Upper lobe of left lung (tissue), 6 donors: ENCODE measurements at regions not wholly inside any gene's neighbourhood (a gene's known extent, or its start where the extent isn't known, plus 50 kb on each side); places are given as distances from the start of the nearest gene placed in this dataset.

Experiments
- ATAC-seq, 2 donors: fragments of 200-7000 bp; cut with Tn5 transposase; one replicate each; pipeline ENCODE4 v1.9.1; 2022; ENCODE audit warnings: mild to moderate bottlenecking in 2 of 2, moderate library complexity in 2 of 2; ENCODE audit not compliant: low FRiP score in 2 of 2
- DNase-seq, 2 donors: peaks; one replicate each; pipeline ENCODE4 v3.0.0-alpha.2; 2019 to 2020
- H3K27ac ChIP-seq, 4 donors: fragments of 200-600 bp; sonication (generic); one replicate each; pipeline ENCODE4 v1.5.1; 2016 to 2019
- H3K27me3 ChIP-seq, 4 donors: fragments of 200-600 bp; sonication (generic); one replicate each; pipeline ENCODE4 v1.5.1; 2017 to 2019
- H3K36me3 ChIP-seq, 4 donors: fragments of 200-600 bp; sonication (generic); one replicate each; pipeline ENCODE4 v1.5.1; 2016 to 2019
- H3K4me1 ChIP-seq, 4 donors: fragments of 200-600 bp; sonication (generic); one replicate each; pipeline ENCODE4 v1.5.1; 2018 to 2019
- H3K4me3 ChIP-seq, 4 donors: fragments of 200-600 bp; sonication (generic); one replicate each; pipeline ENCODE4 v1.5.1; 2017 to 2019; ENCODE audit warnings: mild to moderate bottlenecking in 2 of 4, moderate library complexity in 1 of 4
- H3K9me3 ChIP-seq, 4 donors: fragments of 200-600 bp; sonication (generic); one replicate each; pipeline ENCODE4 v1.5.1; 2018 to 2019
- EP300 ChIP-seq, 4 donors: sonication (generic); formaldehyde crosslinking; IDR thresholded peaks; one replicate each; pipeline ENCODE4 v1.5.1; 2017; ENCODE audit warnings: antibody characterized with exemption in 4 of 4, control low read depth in 2 of 4
- POLR2A ChIP-seq, 4 donors: fragments of 450-650 bp; IDR thresholded peaks; one replicate each; pipeline ENCODE4 v1.5.1; 2016 to 2017; ENCODE audit warnings: antibody characterized with exemption in 4 of 4, mild to moderate bottlenecking in 2 of 4
- POLR2AphosphoS5 ChIP-seq, 2 donors: sonication (generic); formaldehyde crosslinking; IDR thresholded peaks; one replicate each; pipeline ENCODE4 v1.5.1; 2017; ENCODE audit warnings: antibody characterized with exemption in 2 of 2
- WGBS, 2 donors: methylation state at CpG; one replicate each; pipeline ENCODE4 v1.1.5; 2017 to 2018; 5-methylcytosine and 5-hydroxymethylcytosine counted together
- TF ChIP-seq, protein P1 (sequence below), 6 experiments: fragments of 450-650 bp in 4 of 6; fragments of 200-600 bp in 2 of 6; sonication (generic) in 2 of 6; IDR thresholded peaks; one replicate each; pipeline ENCODE4 v1.5.1; 2016 to 2019; ENCODE audit warnings: antibody characterized with exemption in 6 of 6
- donor health status: DM: no; HTN: no; CAD: no; lungs with moderate emphysema.
- donor health status: DM: no; HTN: yes; CAD: no; lungs with severe emphysema.

DNA sequence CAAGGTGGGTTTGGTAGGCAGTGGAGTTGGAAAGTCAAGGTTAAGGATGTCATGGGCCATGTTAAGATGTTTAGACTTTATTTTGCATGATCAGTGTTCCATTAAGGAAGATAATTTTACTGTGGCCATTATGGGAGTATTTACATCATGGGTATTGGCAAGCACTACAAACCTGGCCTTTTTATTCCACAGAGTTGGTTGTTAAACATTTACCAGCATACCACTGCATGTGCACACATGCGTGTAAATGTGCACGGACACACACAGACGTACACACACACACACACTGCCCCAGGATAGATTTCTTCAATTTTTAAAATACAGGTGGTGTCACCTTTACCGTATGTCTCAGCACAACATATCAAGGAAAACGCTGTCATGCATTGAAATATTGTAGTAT lies 51.4 kb upstream of the ITGA6 start:
- H3K27ac ChIP-seq = no peak overlapping the region
- no peak overlapping the region for H3K4me3 ChIP-seq
- H3K27me3 ChIP-seq = no peaks in the 10 kb centered on the region
- ATAC-seq (no peak), DNase-seq (no peak)
- no peaks in the 10 kb centered on the region for H3K9me3 ChIP-seq
- no peaks in the 10 kb centered on the region for H3K36me3 ChIP-seq
- TF ChIP-seq POLR2AphosphoS5 (IDR thresholded peaks at IDR 0.05) (no peak), EP300 (IDR thresholded peaks at IDR 0.05) (no peak), POLR2A (IDR thresholded peaks at IDR 0.05) (no peak)
- TF ChIP-seq, protein P1, sequence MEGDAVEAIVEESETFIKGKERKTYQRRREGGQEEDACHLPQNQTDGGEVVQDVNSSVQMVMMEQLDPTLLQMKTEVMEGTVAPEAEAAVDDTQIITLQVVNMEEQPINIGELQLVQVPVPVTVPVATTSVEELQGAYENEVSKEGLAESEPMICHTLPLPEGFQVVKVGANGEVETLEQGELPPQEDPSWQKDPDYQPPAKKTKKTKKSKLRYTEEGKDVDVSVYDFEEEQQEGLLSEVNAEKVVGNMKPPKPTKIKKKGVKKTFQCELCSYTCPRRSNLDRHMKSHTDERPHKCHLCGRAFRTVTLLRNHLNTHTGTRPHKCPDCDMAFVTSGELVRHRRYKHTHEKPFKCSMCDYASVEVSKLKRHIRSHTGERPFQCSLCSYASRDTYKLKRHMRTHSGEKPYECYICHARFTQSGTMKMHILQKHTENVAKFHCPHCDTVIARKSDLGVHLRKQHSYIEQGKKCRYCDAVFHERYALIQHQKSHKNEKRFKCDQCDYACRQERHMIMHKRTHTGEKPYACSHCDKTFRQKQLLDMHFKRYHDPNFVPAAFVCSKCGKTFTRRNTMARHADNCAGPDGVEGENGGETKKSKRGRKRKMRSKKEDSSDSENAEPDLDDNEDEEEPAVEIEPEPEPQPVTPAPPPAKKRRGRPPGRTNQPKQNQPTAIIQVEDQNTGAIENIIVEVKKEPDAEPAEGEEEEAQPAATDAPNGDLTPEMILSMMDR (IDR thresholded peaks at IDR 0.05) = no peak
- WGBS, 2 donors = 77 to 86% methylated on average over 5 of the region's 5 CpGs
- H3K4me1 ChIP-seq = peaks cover 4 to 22% (median 10%) of the 10 kb centered on the region in 4 donors

DNA sequence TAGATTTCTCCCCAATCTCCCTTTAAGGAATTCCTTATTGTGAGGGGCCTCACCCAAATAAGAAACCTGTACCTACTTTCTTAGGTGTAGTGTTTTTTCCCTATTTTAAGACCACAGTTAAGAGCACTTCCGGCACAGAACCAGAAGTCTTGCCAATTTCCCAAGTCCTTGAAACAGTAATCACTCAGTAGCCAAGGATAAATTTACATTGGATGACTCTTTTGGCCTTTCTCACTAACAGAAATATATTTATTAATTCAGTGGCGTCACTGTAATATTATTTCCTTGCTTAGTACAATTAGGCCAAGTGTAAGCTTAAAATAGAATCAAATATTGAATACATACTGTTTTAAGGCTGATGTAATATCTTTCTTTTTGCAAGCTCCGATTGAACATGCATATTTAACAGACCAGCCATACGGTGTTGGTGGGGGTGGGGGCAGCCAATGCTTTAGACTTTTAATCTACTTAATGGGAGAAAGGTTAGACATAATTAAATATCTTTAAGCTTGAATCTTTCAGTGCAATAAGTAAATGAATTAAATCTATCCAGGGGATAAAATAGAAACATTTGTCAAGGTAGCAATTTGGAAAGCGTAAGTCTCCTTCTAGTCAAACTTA lies 50.8 kb upstream of the ITGA6 start:
- DNase-seq = no peak
- 45 to 51% methylated on average over 5 of the region's 5 CpGs for WGBS, 2 donors
- Histone ChIP-seq H3K27ac (peak overlapping the region in 1 of 4 donors; percentile 58), H3K4me3 (no peak overlapping the region), H3K9me3 (no peaks in the 10 kb centered on the region), H3K4me1 (peaks cover 6 to 23% (median 10%) of the 10 kb centered on the region in 4 donors), H3K27me3 (no peaks in the 10 kb centered on the region), H3K36me3 (no peaks in the 10 kb centered on the region)
- ATAC-seq = no peak
- TF ChIP-seq, protein P1 (IDR thresholded peaks at IDR 0.05) = no peak
- TF ChIP-seq POLR2AphosphoS5 (IDR thresholded peaks at IDR 0.05) (no peak), EP300 (IDR thresholded peaks at IDR 0.05) (no peak), POLR2A (IDR thresholded peaks at IDR 0.05) (no peak)

DNA sequence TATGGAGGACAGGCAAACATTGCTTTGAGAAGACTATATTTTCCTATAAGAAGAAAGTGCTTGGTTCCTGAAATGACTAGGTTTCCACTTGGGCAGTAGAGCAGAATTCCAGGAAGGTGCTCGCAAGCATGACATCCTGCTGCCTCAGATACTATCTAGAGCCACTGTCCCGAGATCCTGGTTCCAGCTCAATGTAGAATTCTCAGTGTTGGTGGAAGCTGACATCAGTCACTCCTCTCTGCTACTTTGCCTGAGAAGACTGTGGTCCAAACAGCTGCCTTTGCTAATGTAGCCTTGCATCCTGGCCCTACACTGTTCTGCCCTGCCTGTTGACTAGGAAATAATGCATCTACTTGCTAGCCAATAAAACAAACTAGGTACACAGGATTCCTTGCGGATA lies 50.0 kb upstream of the ITGA6 start:
- DNase-seq (no peak), ATAC-seq (no peak)
- H3K4me3 ChIP-seq = no peak overlapping the region
- H3K9me3 ChIP-seq = no peaks in the 10 kb centered on the region
- H3K36me3 ChIP-seq = no peaks in the 10 kb centered on the region
- no peaks in the 10 kb centered on the region for H3K27me3 ChIP-seq
- 92 to 100% methylated on average over 1 to 3 of the region's 3 CpGs for WGBS, 2 donors
- peaks cover 6 to 23% (median 10%) of the 10 kb centered on the region in 4 donors for H3K4me1 ChIP-seq
- H3K27ac ChIP-seq = peak overlapping the region in 2 of 4 donors; percentile 32 to 58
- TF ChIP-seq POLR2A (IDR thresholded peaks at IDR 0.05) = no peak
- TF ChIP-seq EP300 (IDR thresholded peaks at IDR 0.05) = no peak
- TF ChIP-seq, protein P1 (IDR thresholded peaks at IDR 0.05) = no peak
- TF ChIP-seq POLR2AphosphoS5 (IDR thresholded peaks at IDR 0.05) = no peak
